HG03521 (cell line): ENCODE measurements at regions not wholly inside any gene's neighbourhood (a gene's known extent, or its start where the extent isn't known, plus 50 kb on each side); places are given as distances from the start of the nearest gene placed in this dataset.
"Not testable (repeated sequence)": the region's sequence is repeated elsewhere in the genome, so short reads cannot be mapped to it uniquely, and the experiment has no call there.

ENCODE experiments used
- ATAC-seq: cut with Tn5 transposase; IDR thresholded peaks from one replicate; pipeline ENCODE4 v1.9.1; 2021; ENCODE audit warnings: mild to moderate bottlenecking, moderate library complexity; ENCODE audit not compliant: unreplicated experiment

GRCh38 chr4:171017593-171017992 lies 795.6 kb upstream of the GALNTL6 start:
- ATAC-seq, result no peak

- no peak for ATAC-seq
Measured at GRCh38 chr4:171016145-171016544, 797.1 kb upstream of the GALNTL6 start.

- ATAC-seq, result no peak
Measured at GRCh38 chr4:171015441-171015840, 797.8 kb upstream of the GALNTL6 start.

GRCh38 chr4:171007618-171008390 lies 805.4 kb upstream of the GALNTL6 start:
- no peak for ATAC-seq

- no peak for ATAC-seq
Measured at GRCh38 chr4:171002246-171002645, 811.0 kb upstream of the GALNTL6 start.

GRCh38 chr4:170990989-170991589 lies 822.1 kb upstream of the GALNTL6 start:
- ATAC-seq, result peak; percentile 89

GRCh38 chr4:170988446-170988845 lies 824.8 kb upstream of the GALNTL6 start:
- ATAC-seq, result no peak

- no peak for ATAC-seq
Measured at GRCh38 chr4:170979736-170980135, 833.5 kb upstream of the GALNTL6 start.

- ATAC-seq, result no peak
Measured at GRCh38 chr4:170978990-170979389, 834.2 kb upstream of the GALNTL6 start.

- ATAC-seq, result no peak
Measured at GRCh38 chr4:170949084-170949483, 859.3 kb upstream of the AADAT start.

GRCh38 chr4:170940043-170940724 lies 850.4 kb upstream of the AADAT start:
- no peak for ATAC-seq

GRCh38 chr4:170938588-170938987 lies 848.8 kb upstream of the AADAT start:
- no peak for ATAC-seq

- ATAC-seq, result no peak
Measured at GRCh38 chr4:170931321-170931720, 841.6 kb upstream of the AADAT start.

- no peak for ATAC-seq
Measured at GRCh38 chr4:170888660-170889059, 798.9 kb upstream of the AADAT start.

GRCh38 chr4:170887396-170887795 lies 797.6 kb upstream of the AADAT start:
- ATAC-seq, result no peak

GRCh38 chr4:170884969-170885570 lies 795.3 kb upstream of the AADAT start:
- no peak for ATAC-seq

GRCh38 chr4:170881646-170882045 lies 791.9 kb upstream of the AADAT start:
- not testable (repeated sequence) for ATAC-seq

GRCh38 chr4:170875868-170876267 lies 786.1 kb upstream of the AADAT start:
- no peak for ATAC-seq

GRCh38 chr4:170872794-170873193 lies 783.0 kb upstream of the AADAT start:
- no peak for ATAC-seq

GRCh38 chr4:170868170-170868569 lies 778.4 kb upstream of the AADAT start:
- ATAC-seq, result no peak

GRCh38 chr4:170854097-170854496 lies 764.3 kb upstream of the AADAT start:
- no peak for ATAC-seq
